ENCODE measurements at regions not wholly inside any gene's neighbourhood (a gene's known extent, or its start where the extent isn't known, plus 50 kb on each side); places are given as distances from the start of the nearest gene placed in this dataset.

- TF ChIP-seq CHD7 (IDR thresholded peaks at IDR 0.05; ENCODE audit: insufficient replicate concordance, low read length) (no peak), ZNF274 (IDR thresholded peaks at IDR 0.05; ENCODE audit: borderline replicate concordance, extremely low read depth, low read length) (no peak), BRCA1 (IDR thresholded peaks at IDR 0.05; ENCODE audit: low read depth, low read length) (no peak), HDAC6 (IDR thresholded peaks at IDR 0.05; ENCODE audit: low read depth, low read length) (no peak), MAX (IDR thresholded peaks at IDR 0.05) (no peak), SP4 (IDR thresholded peaks at IDR 0.05; ENCODE audit: low read length) (no peak), TAF1 (IDR thresholded peaks at IDR 0.05; ENCODE audit: low read depth, low read length) (no peak), CBX8 (IDR thresholded peaks at IDR 0.05; ENCODE audit: borderline replicate concordance, low read depth, low read length) (no peak), SIN3A (conservative IDR thresholded peaks at IDR 0.05 in 1 of 2, IDR thresholded peaks at IDR 0.05 in 1 of 2; ENCODE audit: low read depth in 1 of 2, low read length in 2 of 2) (no peak), GTF2F1 (IDR thresholded peaks at IDR 0.05; ENCODE audit: borderline replicate concordance, low read depth, low read length) (no peak), TBP (IDR thresholded peaks at IDR 0.05; ENCODE audit: low read depth, low read length) (no peak)
- TF ChIP-seq, protein P1, sequence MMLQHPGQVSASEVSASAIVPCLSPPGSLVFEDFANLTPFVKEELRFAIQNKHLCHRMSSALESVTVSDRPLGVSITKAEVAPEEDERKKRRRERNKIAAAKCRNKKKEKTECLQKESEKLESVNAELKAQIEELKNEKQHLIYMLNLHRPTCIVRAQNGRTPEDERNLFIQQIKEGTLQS (IDR thresholded peaks at IDR 0.05; ENCODE audit: insufficient read depth, low read depth, low read length): no peak
Measured at GRCh38 chr14:58711382-58711781, 73.6 kb downstream of the DACT1 start (continued).
